ENCODE measurements at regions not wholly inside any gene's neighbourhood (a gene's known extent, or its start where the extent isn't known, plus 50 kb on each side); places are given as distances from the start of the nearest gene placed in this dataset.

DNA sequence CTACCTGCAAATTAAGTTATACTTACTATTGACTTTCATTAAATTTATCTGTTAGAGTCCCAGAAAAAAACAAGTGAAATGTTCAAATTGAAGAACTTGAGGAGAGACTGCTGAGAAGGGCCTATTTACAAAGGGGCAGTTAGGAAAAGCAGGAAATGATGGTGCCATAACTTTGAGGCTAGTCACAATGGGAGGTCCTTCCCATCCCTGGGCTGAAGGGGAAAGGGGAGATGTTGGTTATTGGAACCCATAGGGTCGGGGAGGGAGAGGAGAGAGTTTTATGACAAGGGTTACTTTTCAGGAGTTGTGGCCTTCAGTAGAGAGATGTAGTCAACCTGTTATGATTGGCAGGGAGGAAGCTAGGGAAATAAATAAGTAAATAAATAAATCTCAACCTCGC, 169.1 kb downstream of the DMRT2 start:
- no peak for DNase-seq (ENCODE audit: low spot score)
- no peak for TF ChIP-seq EZH2phosphoT487 (IDR thresholded peaks at IDR 0.05; ENCODE audit: borderline replicate concordance, low read depth, low read length)
- TF ChIP-seq, protein P1, sequence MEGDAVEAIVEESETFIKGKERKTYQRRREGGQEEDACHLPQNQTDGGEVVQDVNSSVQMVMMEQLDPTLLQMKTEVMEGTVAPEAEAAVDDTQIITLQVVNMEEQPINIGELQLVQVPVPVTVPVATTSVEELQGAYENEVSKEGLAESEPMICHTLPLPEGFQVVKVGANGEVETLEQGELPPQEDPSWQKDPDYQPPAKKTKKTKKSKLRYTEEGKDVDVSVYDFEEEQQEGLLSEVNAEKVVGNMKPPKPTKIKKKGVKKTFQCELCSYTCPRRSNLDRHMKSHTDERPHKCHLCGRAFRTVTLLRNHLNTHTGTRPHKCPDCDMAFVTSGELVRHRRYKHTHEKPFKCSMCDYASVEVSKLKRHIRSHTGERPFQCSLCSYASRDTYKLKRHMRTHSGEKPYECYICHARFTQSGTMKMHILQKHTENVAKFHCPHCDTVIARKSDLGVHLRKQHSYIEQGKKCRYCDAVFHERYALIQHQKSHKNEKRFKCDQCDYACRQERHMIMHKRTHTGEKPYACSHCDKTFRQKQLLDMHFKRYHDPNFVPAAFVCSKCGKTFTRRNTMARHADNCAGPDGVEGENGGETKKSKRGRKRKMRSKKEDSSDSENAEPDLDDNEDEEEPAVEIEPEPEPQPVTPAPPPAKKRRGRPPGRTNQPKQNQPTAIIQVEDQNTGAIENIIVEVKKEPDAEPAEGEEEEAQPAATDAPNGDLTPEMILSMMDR (conservative IDR thresholded peaks at IDR 0.05; ENCODE audit: low read length), result no peak
- Histone ChIP-seq H3K27ac (ENCODE audit: low read depth, low read length, poor library complexity, severe bottlenecking) (no peak overlapping the region), H3K4me2 (ENCODE audit: low read length) (no peak overlapping the region), H3K4me3 (ENCODE audit: low read depth, low read length, poor library complexity, severe bottlenecking) (no peak overlapping the region), H3K9me2 (ENCODE audit: insufficient read depth, low read length) (no peaks in the 10 kb centered on the region), H3K79me2 (ENCODE audit: insufficient read depth, low read depth, low read length) (no peaks in the 10 kb centered on the region), H2AFZ (ENCODE audit: low read length) (no peak overlapping the region), H3K9me3 (ENCODE audit: low read length) (no peaks in the 10 kb centered on the region), H3K4me1 (ENCODE audit: insufficient read depth, low read length, poor library complexity, severe bottlenecking) (no peaks in the 10 kb centered on the region), H3K36me3 (ENCODE audit: insufficient read depth, low read length) (no peaks in the 10 kb centered on the region), H4K20me1 (ENCODE audit: insufficient read depth, low read length) (no peaks in the 10 kb centered on the region)
- intact Hi-C loops (cut with micrococcal nuclease; ENCODE audit: unreplicated experiment), result no loop called here
- ChIA-PET CTCF (ENCODE audit: unreplicated experiment) (no interaction called here), POLR2A (no interaction called here)
- no TSS peak for BruUV-seq (replicated peaks)

DNA sequence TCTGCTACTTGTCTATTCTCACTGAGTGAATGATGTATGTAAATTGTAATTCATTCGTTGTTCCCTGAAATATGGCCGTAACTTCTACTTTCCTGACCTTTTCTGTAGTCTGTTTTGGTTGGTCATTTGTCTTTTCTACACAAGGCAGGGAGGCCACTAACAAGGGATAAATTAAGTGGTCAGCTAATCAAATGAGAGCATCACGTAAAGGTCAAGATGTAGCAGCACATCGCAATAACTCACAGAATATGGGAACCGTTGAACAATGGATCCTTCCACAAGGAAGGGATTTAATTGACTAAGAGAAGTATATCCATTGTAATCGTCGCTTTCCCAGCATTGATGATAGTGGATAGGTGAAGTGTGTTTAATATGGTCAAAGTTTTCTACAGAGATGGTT, 171.1 kb downstream of the DMRT2 start:
- Histone ChIP-seq H4K20me1 (ENCODE audit: insufficient read depth, low read length) (no peaks in the 10 kb centered on the region), H3K79me2 (ENCODE audit: insufficient read depth, low read depth, low read length) (no peaks in the 10 kb centered on the region), H3K9me3 (ENCODE audit: low read length) (no peaks in the 10 kb centered on the region), H3K27ac (ENCODE audit: low read depth, low read length, poor library complexity, severe bottlenecking) (no peak overlapping the region), H3K4me1 (ENCODE audit: insufficient read depth, low read length, poor library complexity, severe bottlenecking) (no peaks in the 10 kb centered on the region), H3K9me2 (ENCODE audit: insufficient read depth, low read length) (no peaks in the 10 kb centered on the region), H3K4me3 (ENCODE audit: low read depth, low read length, poor library complexity, severe bottlenecking) (no peak overlapping the region), H2AFZ (ENCODE audit: low read length) (no peak overlapping the region), H3K4me2 (ENCODE audit: low read length) (no peak overlapping the region), H3K36me3 (ENCODE audit: insufficient read depth, low read length) (no peaks in the 10 kb centered on the region)
- BruUV-seq (replicated peaks), result no TSS peak
- no peak for DNase-seq (ENCODE audit: low spot score)
- intact Hi-C loops (cut with micrococcal nuclease; ENCODE audit: unreplicated experiment), result no loop called here
- CTCF ChIA-PET (ENCODE audit: unreplicated experiment), result no interaction called here
- TF ChIP-seq, protein P1 (conservative IDR thresholded peaks at IDR 0.05; ENCODE audit: low read length), result no peak
- no peak for TF ChIP-seq EZH2phosphoT487 (IDR thresholded peaks at IDR 0.05; ENCODE audit: borderline replicate concordance, low read depth, low read length)
- POLR2A ChIA-PET, result no interaction called here

DNA sequence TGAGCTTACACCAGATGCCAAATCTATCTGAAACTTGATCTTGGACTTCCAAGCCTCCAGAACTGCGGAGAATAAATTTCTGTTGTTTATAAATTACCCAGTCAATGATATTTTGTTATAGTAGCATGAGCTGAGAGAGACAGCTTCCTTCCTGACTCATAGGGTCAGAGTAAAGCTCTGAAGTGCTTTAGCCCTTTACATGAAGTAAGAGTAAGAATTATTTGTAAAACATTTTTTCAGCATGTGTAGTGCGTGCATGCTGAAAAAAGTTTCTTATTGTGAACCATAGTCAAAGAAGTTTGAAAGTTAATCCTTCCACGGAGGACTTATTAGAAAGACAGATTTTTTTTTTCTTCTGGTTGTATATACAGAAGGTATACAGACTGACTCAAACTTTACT, 172.4 kb downstream of the DMRT2 start:
- Histone ChIP-seq H3K4me3 (ENCODE audit: low read depth, low read length, poor library complexity, severe bottlenecking) (no peak overlapping the region), H3K27ac (ENCODE audit: low read depth, low read length, poor library complexity, severe bottlenecking) (no peak overlapping the region), H4K20me1 (ENCODE audit: insufficient read depth, low read length) (no peaks in the 10 kb centered on the region), H3K79me2 (ENCODE audit: insufficient read depth, low read depth, low read length) (no peaks in the 10 kb centered on the region), H2AFZ (ENCODE audit: low read length) (no peak overlapping the region), H3K9me3 (ENCODE audit: low read length) (no peaks in the 10 kb centered on the region), H3K4me1 (ENCODE audit: insufficient read depth, low read length, poor library complexity, severe bottlenecking) (no peaks in the 10 kb centered on the region), H3K4me2 (ENCODE audit: low read length) (no peak overlapping the region), H3K9me2 (ENCODE audit: insufficient read depth, low read length) (no peaks in the 10 kb centered on the region), H3K36me3 (ENCODE audit: insufficient read depth, low read length) (no peaks in the 10 kb centered on the region)
- ChIA-PET POLR2A (interaction anchor here (0.6 kb wide), 1 partner anchor 448 kb away, joined by 3 read pairs; no protein-coding TSS in a partner anchor), CTCF (ENCODE audit: unreplicated experiment) (no interaction called here)
- no peak for DNase-seq (ENCODE audit: low spot score)
- BruUV-seq (replicated peaks), result no TSS peak
- intact Hi-C loops (cut with micrococcal nuclease; ENCODE audit: unreplicated experiment), result no loop called here
- TF ChIP-seq EZH2phosphoT487 (IDR thresholded peaks at IDR 0.05; ENCODE audit: borderline replicate concordance, low read depth, low read length), result no peak
- TF ChIP-seq, protein P1 (conservative IDR thresholded peaks at IDR 0.05; ENCODE audit: low read length), result no peak

Measured in OCI-LY7 (cell line).